ENCODE measurements at regions not wholly inside any gene's neighbourhood (a gene's known extent, or its start where the extent isn't known, plus 50 kb on each side); places are given as distances from the start of the nearest gene placed in this dataset.
"Not testable (repeated sequence)": the region's sequence is repeated elsewhere in the genome, so short reads cannot be mapped to it uniquely, and the experiment has no call there.

DNA sequence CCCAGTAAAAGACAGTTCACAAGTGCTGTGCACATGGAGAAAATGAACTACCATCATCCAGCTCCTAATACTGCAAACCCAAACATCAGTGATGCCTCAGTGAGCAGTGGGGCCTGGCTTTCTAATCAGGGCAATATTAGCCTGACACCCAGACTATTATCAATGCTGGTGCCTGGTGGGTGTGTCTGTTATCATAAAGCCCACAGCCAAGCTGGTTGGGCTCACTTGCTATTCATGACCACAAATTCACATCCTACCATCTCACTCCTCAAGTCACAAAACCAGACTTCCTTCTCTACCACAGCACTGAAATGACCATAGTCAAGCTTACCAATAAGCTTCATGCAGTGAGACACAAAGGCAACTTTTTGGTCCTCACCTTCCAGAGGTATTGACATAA, 180.8 kb upstream of the PLN start:
- no peak for DNase-seq (ENCODE audit: low read depth)

DNA sequence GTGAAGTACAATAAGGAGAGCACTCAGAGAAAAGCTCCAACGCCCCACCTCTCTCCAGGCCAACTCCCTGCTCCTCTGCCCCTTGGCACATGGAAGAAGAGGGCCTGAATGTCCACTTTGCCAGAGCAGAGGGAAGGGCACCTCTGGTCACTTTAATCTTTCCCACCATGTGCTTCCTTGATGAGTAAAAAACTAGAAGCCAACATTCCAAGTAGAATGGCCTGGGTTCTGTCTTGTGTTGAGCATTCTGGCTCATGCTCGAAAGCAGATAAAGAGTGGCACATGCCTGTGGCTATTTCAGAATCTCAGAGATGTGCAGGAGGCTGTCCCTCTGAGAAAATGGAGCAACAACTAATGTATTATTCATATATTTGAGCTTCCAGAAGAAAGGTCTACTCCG, 177.4 kb upstream of the PLN start:
- DNase-seq (ENCODE audit: low read depth) = no peak

DNA sequence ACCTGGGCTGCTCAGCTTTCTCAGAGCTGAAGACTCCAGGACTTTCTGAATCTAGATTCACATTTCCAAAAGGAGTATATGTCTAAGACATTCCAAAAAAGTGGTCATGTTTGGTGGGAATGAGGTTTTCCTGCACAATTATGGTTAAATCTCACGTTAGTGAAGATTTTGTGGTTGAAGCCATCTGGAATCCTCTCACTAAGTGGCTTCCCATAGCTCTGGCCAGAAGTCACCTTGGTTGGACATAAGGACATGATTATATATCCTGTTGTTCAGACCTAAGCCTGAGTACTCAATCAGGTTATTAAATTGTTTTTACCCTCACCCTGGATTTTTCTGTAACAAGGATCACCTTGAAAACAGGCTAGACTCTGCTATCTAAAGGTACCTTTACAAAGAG, 176.1 kb upstream of the PLN start:
- peak; percentile 18 for DNase-seq (ENCODE audit: low read depth)

DNA sequence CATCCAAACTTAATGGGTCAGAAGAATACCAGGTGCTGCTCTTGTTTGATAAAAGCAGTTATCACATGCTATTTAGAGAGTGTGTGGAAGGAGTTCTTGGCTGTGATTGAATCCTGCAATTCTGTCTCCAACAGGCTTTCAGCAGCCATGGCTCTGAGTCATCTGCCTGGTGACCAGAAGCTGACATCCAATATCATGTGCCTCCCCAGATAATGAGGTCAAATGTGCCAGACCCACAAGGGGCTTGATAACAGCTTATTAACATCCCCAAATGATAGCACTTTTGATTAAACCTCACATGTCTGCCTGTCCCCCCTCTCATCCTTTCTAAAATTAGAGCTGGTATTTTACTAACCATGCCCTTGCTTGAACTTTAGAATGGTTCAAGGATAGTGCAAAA, 175.7 kb upstream of the PLN start:
- DNase-seq (ENCODE audit: low read depth) = peak; percentile 75

DNA sequence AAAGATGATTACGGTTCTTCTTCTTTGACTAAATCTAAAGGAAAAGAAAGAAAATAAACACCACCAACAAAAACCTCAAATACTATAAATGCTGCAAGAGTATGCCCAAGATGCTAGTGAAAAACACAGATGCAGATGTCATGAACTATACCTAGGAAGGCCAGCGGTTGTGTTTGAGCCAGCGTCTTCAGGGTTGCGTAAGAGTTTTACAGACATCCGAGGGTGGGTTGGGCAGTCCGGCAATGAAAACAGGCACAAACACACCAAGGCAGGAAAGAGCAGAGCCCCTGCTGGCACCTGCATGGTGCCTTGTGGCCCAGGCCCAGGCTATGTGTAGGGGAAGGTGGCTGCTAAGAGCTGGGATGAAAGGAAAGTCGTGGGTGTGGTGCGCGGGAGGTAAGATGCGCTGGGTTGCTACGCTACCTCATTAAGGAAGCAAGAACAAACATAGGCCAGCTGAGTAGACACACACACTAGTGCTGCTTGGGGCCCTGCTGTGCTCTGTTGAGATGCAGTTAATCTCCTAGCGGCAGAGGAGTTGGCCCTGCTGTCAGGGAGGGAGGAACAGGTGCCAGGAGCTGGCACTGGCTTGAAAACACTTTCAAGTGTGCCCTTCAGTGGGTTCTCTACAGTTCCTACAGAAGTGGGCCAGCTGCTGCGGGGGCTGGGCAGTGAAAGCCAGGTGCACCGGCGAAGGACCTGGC, 170.2 kb upstream of the PLN start:
- DNase-seq (ENCODE audit: low read depth) = no peak

DNA sequence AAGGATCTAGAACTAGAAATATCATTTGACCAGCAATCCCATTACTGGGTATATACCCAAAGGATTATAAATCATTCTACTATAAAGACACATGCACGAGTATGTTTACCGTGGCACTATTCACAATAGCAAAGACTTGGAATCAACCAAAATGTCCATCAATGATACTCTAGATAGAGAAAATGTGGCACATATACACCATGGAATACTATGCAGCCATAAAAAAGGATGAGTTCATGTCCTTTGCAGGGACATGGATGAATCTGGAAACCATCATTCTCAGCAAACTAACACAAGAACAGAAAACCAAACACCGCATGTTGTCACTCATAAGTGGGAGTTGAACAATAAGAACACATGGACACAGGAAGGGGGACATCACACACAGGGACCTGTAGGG, 167.5 kb upstream of the PLN start:
- DNase-seq (ENCODE audit: low read depth) = not testable (repeated sequence)

DNA sequence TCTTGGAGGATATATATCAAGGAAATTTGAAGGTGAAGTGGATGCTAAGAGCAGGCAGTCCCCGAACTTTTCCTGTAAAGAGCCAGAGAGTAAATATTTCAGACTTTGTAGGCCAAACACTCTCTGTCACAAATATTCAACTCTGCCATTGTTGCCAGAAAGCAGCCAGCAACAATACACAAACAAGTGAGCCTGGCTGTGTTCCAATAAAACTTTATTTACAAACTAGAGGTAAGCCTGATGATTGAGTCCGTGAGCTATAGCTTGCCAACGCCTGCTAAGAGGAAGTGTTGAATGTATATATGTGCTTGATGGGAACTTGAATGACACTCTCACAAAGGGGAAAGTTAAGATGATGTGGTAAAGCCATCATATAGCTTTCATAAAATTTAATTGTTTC, 166.0 kb upstream of the PLN start:
- no peak for DNase-seq (ENCODE audit: low read depth)

DNA sequence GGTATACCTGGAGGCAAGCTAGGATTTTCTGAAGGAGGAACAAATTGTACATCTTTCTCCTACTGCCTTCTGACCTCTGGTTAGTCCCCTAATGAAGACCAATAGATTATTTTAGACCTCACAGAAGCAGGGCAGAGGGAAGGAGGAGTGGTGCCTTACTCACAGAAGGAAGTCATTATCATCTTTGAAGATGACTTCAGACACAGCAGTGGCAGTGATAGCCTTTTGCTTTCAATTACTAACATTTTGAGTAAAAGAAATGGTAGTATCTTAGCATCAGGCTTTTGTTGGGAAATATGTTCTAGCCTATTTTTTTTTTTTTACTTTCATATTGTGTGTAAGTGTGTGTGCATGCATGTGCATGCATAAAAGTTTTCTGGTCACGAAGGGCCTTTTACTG, 164.2 kb upstream of the PLN start:
- no peak for DNase-seq (ENCODE audit: low read depth)

DNA sequence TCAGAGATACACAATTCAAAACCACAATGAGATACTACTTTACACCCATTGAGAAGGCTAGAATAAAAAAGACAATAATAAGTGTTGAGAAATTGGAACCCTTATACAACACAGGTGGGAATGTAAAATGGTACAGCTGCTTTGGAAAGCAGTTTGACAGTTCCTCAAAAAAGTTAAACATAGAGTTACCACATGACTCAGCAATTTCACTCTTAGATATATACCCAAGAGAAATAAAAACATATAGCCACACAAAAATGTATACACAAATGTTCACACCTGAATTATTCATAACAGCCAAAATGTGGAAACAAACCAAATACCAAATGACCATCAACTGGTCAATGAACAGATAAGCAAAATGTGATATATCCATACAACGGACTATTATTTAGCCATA, 161.1 kb upstream of the PLN start:
- no peak for DNase-seq (ENCODE audit: low read depth)

DNA sequence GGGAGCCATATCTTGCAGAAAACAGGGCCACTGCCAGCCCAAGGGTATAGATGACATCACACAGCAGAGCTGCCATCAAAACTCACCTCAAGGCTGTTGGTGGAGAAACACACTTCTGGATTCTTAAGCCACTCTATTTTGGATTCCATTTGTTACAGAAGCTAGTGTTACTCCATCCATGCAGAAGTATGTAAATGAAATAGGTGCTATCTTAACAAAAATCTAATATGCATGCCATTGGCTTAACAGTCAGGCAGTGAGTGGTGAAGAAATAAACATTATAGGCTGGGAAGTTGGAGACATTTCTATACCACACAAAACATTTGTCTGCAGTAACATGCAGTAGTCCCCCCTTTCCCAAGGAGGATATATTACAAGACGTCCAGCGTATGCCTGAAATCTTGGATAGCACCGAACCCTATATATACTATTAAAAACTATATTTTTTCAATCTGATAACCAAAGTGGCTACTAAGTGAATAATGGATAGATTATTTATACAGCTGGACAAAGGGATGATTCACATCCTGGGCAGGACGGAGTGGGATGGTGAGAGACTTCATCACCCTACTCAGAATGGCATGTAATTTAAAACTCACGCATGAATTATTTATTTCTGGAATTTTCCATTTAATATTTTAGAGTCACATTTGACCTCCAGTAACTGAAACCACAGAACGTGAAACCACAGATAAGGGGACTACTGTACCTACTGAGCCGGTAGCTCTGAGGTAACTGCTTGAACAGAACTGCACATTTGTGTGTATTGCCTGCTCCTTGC, 160.0 kb upstream of the PLN start:
- peak; percentile 93 for DNase-seq (ENCODE audit: low read depth)

DNA sequence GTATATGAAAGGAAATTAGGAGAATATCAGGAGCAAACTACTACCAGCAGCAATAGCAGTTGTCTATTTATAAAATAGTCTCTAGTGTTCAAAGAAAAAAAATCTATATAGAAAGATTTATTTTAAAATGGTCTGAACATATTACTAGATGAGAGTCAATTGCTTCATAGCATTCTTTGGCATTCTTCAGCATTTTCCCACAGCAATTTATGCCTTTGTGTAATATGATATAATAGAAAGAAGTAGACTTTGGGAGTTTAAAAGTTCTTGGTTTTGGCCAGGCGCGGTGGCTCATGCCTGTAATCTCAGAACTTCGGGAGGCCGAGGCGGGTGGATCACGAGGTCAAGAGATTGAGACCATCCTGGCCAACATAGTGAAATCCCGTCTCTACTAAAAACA, 157.0 kb upstream of the PLN start:
- DNase-seq (ENCODE audit: low read depth) = peak; percentile 24

DNA sequence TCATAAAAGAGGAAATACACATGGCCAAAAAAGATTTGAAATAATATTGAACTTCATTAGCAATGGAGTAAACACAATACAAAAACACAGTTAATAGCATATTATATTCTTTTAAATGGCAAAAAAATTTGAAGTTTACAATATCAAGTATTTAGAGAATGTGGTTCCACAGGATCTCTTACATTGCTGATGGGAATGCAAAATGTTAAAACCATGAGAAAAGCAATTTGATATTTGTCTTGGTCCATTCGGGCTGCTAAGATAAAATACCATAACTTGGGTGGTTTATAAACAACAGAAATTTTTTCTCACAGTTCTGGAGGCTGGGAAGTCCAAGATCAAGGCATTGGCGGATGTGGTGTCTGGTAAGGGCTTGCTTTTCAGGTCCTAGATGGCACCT, 154.0 kb upstream of the PLN start:
- no peak for DNase-seq (ENCODE audit: low read depth)

DNA sequence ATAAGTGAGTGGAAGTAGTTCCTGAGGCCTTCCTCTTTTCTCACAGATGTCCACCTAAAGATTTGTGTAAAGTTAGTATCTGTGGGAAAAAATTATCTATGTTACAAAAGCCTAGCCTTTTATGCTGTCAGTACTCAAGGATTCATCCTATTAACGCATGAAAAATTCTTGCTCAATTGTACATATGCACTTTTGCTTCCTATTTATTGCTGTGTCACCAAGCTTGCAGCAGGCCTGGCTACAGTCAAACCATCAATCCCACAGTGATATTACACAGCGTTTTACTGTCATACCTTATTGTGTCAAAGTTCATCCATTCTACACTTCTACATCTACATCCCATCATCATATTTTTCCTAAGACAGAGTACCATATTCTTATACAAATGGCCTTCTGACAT, 151.1 kb upstream of the PLN start:
- no peak for DNase-seq (ENCODE audit: low read depth)

DNA sequence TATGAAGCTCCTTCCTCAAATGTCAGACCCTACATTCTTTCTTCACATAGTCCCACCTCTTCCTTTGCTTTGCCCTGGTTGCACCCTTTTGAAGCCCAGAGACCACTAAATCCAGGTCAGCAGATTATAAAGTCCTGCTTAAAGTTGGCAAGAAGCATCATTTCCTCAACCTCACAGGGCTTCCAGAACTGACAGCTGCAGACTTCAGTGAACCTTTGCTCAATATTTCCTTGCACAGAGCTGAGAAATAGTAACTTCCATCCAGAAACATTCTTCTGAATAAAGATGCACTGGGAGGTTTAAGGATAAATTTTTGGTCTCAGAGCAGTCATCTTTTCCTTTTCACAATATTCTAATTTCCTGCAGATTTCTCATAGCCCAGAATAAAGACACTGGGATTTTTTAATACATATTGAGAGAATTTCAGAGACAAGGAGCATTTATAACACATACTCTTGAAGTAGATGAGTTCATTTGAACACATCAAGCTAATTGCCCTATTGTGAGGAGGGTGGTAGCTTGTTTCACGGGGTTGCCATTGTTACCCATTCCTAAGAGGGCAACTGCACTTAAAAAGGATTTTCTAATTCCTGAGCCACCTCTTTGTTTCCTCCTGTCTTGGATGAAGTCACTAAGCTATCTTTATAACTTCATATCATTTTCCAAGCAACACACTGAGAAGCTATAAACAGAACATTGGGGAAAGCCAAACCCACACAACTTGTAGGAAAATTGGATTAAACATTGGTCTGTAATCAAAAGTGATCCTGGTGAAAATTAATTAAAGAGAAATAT, 150.2 kb upstream of the PLN start:
- peak; percentile 35 for DNase-seq (ENCODE audit: low read depth)

DNA sequence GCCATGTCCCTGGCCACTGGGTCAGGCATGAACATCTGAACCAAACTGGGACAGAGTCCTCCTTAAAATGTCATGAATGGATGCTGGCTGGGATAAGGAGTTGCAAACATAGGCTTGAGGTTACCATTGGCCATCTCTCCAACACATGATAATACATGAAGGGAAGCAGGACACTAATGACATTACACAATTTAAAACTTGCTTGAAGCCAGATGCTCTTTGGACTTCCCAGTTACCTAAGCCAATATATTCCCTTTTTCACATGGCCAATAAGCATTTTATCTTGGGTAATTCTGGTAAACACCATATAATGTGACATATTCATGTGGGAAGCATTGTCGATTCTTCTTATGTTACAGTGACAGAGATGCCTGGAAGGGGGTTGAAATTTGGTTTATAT, 148.0 kb upstream of the PLN start:
- no peak for DNase-seq (ENCODE audit: low read depth)

DNA sequence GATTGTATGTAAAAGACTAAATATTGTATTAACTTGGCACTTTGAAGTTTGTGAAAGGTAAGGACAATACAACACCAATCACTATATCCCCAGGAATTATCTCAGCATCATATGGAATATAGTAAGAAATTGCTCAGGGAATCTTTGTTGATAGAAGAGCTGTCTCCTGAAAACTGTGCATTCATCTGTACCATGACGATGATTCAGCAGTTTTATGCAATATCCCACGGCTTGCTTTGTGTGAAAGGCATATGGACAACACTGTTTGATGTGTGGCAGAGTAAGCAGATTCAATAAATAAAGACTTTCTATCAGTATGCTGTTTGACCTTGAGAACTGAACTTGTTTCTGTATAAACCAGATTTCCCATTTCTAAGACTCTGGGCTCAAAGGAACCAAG, 147.5 kb upstream of the PLN start:
- DNase-seq (ENCODE audit: low read depth) = no peak

DNA sequence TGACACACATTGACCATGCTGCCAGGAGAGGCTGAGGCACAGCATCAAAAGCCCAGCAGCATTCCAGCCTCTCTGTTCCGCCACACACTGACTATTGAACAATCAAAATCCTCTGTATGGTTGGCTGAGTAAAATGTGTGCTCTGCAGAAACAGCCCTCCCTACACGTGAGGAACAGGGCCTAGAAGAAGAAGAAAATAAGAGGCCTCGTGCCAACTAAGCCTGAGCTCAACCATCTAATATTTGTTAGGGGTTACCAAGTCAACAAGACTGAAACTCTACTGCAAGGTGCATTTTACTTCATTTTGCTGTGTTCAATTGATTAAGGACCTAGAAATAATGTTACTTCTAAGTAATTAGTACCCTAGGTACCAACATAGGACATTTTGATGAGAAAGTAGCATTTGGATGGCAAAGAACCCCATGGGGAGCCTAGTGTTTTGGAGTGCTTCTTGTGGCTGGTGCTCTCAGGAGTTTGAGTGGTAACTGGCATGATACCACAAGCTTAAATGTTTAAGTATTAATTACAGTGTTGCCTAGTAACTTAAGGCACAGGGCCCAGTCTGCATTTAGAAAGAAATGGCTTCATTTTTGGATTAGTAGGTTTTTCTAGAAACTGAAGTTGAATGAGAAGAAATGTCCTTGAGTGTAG, 146.6 kb upstream of the PLN start:
- DNase-seq (ENCODE audit: low read depth) = no peak

DNA sequence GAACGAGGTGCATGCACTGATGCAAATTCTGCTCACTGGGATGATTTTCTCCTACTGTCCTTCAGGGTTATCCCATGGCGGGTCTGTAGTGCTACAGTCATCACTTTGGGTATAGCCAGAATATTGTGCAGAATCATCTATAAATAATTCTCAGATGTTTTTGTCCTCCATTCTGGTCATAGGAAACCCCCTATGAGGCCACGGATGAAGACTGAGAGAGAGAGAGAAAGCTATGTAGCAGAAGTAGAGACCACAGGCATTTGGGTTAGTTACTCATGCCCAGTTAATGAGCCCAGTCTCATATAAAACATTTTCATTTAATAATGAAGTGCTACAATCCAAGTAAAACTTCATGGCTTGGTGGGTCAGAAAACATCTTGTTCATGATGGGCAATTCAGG, 145.1 kb upstream of the PLN start:
- DNase-seq (ENCODE audit: low read depth) = no peak

DNA sequence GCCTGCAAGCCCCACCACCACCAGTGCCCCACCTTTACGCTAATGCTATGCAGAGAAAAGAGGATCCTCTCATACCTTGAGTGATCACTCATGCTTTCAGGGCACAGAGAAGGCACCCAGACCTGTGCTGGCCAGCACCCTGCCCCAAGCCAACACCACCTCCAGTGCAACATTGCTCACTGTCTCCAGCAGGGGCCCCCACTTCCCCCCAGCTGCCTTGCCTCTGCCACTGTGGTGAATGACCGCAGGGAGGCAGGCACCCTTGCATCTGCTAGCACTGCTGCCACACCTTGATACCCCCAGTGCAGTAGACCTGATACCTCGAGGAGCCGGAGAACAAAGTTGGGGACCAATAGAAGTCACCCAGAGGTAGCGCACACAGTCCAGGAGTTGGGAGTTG, 139.2 kb upstream of the PLN start:
- no peak for DNase-seq (ENCODE audit: low read depth)

DNA sequence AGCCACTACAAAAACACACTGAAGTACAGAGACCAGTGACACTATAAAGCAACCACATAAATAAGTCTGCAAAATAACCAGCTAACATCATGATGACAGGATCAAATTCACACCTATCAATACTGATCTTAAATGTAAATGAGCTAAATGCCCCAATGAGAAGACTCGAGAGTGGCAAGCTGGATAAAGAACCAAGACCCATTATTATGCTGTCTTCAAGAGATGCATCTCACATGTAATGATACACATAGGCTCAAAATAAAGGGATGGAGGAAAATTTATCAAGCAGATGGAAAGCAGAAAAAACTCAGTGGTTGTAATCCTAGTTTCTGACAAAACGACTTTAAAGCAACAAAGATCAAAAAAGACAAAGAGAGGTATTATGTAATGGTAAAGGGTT, 138.1 kb upstream of the PLN start:
- no peak for DNase-seq (ENCODE audit: low read depth)
